Raji (cell line): ENCODE measurements at regions not wholly inside any gene's neighbourhood (a gene's known extent, or its start where the extent isn't known, plus 50 kb on each side); places are given as distances from the start of the nearest gene placed in this dataset.

Experiments used
- POLR2A ChIP-seq: IDR thresholded peaks from 2 replicates; pipeline ENCODE4 v1.6.1; 2011; ENCODE audit warnings: low read depth, low read length, control low read depth; ENCODE audit not compliant: insufficient read depth

DNA sequence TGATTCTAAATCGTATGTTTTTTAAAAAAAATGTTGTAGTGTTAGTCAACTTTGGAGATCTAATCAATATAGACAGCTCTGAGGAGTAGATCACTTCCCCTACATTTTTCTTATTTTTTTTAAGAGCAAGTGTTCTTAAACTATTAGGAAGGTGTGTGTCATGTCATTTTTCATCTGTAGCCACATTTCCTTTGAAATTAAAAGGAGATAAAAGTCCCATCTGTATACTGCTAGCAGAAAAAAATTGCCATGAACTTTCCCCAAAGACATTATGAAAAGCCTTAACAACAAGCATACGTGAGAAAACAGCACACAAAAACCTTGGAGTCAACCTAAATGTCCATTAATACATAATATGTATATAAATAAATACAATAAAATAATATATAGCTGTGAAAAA lies 286.6 kb downstream of the ETS1 start:
- no peak for TF ChIP-seq POLR2A

DNA sequence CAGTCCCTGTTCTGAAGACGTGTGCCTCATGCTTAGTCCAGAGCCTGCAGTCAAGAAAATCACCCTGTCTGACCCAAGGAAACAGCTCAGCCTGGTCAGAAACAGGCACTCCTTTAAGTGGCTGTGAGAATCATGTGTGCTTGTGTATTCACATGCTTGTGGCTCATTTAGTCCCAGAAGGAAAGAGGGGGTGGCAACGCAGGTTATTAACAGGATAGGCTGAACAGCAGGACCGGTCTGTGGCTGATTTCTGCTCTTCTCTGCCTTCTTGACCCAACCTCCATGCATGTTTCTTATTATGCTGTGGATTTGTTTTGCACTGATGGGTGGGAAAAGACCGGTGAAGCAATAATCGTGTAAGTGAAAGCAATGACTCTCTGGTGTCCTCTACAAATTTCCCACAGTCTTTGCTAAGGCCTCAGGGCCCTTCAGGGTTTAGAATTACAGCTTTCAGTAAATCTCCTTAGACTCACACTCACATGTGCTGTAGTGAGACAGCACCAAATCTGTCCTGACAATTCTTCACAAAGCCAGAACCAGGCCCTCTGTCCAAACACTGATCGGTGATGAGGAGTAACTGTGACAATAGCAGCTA lies 288.1 kb downstream of the ETS1 start:
- peak; percentile 68 for TF ChIP-seq POLR2A

DNA sequence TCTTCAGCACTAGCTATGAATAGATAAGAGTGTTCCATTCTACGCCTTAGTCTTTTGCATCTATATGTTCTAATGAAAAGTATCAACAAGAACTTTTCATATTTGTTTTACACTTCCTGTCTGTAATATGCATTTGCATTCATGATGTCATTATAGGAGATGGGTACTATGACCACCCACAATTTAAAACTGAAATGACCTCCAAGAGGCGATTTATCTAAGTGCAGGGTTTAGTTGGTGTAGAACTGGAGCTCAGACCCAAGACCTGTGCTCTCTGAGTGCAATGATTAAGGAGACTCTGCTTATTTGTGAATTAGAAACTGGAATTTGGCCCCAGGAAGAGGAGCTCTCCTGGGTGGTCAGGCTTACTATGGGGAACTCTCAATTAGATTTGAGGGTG lies 289.1 kb downstream of the ETS1 start:
- TF ChIP-seq POLR2A = no peak; the same call in 1 of the 2 replicates

DNA sequence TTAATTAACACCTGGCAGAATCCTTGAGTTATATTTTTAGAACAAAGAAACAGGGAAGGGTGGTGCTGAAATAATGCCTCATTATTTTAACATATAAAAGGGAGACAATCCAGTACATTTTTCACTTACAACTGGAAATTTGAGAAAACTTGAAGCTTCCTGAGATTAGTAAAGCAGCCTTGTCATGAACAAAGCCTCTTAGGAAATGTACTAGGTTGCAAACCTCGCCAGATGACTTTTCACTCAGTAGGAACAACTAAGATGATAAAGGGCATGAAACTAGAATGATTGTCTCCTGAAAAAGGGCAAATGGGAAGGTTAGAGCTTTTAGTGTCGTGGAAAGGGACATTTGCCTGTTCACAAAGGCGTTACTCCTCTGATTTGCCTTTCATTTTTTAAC lies 289.6 kb downstream of the ETS1 start:
- TF ChIP-seq POLR2A = no peak

DNA sequence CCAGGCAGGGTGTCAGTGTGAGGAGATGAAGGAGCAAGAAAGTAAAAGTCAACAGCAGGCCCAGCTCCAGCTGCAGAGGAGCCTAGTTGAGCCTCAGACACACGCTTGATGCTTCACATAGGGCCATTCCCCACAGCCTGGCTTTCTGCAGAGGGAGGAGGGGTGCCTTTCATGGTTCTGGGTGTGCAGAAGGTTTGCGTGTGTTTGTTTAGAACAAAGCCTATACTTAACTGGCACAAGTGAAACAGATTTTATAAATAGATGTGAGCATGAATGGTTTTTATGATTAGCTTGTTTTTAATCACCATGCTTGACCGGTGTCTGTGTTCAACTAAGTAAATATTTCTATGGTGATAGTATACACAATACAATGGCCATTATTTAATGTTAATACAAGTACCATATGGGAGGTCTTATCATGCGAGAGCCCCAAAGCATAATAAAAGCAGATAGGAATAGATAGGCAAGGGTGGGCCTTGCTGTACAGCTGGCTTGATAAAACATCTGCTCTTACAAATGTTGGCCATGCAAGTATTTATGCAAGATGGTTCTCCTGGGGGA lies 290.2 kb downstream of the ETS1 start:
- TF ChIP-seq POLR2A = 0 out of 2 replicates have a peak, but pooled peaks have one; percentile 27

DNA sequence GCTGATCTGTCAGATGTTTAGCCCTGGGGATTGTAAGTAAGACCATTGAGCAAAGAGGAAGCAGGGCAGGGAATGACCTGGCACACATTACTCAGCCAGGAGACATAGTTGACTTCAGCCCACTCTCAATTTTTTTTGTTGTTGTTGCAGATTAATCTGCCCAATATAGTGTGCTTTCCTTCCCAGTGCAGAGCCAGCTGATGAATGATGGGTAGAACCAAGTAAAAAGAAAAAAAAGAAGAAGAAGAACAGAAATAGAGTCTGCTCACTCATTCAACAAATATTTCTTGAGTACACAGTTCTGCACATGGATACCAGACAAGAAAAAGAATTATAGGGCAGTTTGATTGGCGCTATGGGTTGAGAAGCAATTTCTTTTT lies 292.7 kb downstream of the ETS1 start:
- no peak for TF ChIP-seq POLR2A

DNA sequence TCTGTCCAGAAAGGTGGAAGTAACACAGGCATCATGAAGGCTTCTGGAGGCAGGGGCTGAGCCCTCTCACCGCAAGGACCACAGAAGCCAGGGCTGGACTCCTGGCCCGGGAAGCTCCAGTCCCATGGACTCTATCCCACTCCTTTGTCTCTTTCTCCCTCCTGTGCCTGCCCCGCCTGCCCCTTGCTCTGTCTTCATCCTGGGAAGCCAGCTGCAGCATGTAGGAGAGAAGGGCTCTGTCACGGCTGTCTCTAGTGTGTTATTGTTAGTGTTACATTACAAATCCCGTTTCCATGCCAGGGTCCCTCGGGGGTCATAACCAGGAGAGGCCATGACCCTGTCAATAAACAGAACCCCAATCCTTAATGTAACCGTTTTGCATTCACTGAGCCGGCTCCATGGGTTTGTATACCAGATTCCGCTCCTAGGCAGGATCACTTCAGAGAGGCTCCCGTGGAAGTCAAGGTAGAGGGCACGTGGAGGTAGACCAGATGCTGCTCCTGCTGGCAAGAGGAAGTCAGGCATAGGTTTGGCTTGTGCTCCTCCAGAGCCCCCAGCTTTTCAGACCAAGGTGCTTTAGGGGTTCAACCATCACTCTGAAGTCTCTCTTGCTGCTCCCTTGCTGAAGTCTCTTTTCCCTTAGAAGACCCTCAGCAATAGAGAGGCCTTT lies 293.2 kb downstream of the ETS1 start:
- no peak for TF ChIP-seq POLR2A

DNA sequence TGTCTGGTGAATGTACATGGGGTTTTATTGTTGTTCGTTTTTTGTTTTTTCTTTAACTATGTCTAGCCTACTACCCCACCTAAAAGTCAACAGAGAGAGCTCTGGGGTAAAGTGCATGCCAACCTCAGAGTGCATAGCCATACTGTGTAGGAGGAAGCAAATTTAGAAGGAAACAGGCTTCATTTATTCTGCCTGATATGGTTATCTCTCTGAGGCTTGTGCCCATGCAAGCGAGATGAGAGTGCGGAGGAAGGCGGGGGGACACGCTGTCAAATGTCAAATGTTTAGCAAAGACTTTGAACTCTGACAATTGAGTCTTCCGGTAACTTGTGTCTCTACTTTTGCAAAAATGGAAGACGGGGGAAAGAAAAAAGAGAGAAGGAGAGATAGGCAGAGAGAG lies 295.5 kb downstream of the ETS1 start:
- peak; percentile 35; the same call in 1 of the 2 replicates for TF ChIP-seq POLR2A

DNA sequence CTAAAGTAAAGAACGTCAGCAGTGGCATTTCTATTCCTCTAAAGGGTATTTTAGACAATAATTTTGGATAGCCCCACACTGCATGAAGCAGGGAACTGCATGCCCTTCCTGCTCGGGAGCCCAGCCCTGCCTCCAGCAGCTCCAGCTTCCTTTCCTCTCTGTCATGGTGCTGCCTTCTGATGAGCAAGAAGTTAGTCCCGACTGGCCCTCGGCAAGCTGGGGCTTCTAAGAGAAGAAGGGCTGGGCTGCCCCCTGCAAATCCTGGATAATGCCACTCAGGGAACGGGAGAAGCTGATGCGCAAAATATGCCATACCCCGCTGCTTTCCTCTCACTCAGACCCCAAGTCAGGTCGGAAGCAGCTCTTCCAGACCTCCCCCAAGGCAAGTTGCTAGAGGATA lies 296.4 kb downstream of the ETS1 start:
- TF ChIP-seq POLR2A = peak; percentile 6; the same call in 1 of the 2 replicates

DNA sequence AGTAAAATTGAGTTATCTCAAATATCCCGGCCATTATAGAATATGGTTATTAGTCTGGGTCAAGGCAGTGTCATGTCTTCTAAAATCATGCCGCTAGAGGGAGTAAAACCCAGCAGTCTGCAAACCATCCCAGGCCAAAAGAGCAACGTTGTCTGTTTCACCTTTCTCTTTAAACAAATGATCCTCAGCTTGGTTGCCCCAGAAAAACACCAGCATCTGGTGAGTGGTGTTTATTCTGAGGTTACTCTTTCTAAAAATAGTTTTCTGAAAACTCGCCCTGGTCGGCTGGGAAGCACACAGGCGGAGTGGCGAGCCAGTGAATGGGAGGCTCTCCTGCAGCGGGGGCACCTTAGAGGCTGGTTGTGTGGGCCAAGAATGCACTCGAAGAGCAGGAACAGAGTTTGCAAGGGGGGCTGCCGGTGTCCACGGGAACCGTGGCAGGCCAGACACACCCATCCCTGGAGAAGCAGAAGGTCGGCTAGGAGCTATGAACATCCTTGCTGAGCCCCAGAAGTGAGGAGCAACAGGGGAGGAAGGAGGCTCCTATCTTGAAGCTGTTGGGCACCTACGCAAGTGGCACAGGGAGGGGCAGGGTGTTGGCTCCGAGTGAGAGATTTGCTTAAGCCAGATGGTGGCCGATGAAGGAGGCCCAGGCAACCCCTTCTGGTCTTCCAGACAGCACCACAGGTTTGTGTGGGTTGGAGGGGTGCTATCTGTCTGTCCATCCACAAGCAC lies 297.1 kb downstream of the ETS1 start:
- TF ChIP-seq POLR2A = peak; percentile 76

DNA sequence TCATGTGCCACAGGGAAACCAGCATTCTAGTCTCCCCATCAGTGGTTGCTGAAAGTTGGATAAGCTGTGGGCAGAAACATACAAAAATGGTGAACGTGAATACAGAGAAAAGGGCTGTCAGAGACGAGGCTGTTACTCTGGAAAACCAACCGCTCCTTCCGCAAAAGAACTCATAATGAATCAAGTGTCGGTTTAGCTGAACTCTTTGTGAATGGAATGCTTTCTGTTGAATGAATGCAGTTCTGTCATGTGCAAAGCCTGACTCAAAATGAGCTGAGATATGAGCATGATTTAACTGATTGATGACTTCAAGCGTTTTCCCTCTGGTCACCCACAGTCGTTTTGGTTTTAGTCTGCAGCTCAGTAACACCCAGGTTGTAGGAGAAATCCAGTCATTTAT lies 298.3 kb downstream of the ETS1 start:
- no peak for TF ChIP-seq POLR2A

DNA sequence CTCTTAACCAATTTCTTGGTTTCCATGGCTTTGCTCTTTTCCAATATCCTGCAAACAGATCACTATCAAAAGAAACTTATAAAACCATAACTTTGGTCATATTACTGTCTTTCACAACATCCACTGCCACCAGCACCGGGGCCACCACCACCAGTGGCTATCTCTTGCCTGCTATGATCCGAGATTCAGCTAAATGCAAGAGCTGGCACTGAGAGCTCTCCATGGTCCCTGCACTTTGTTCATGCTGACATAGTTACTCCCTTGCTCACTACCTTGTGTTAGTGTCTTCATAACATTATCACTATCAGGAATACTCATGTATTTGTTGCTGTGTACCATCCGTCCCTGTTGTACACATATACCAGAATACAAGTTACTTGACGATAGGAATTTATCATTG lies 299.0 kb downstream of the ETS1 start:
- TF ChIP-seq POLR2A = no peak

DNA sequence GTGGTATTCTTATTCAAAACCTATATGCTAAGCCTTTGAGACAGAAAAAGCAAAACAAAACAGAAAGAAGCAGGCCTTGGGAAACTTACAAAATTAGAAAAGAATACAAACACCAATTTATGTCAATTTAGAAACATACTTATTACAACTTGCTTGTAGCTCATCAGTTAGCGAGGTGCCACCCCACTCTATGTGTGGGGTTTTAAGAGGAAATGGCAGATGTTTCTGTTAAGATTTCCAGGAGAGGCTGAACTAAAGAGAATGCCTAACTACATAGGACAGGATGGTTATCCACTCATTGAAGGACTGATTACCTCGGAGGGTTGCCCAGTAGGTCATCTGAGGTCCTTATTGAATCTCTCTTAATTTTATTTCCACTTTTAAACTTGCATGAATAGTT lies 302.0 kb downstream of the ETS1 start:
- no peak for TF ChIP-seq POLR2A

DNA sequence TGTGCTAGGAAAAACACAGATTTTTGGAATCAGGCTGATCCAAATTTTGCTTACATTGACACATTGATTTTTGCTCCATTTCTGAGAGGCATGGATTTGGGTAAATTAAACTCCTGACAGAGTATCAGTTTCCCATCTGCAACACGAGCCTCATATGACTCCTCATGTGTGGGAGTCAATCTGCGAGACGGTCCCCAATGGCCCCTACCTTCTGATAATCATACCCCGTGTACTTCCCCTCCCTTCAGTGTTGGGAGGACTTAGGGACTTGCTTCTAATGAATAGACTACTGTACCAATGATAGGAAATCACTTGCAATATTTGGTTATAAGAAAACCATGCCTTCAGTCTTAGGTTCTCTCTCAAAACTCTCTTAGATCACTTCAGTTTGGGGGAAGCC lies 302.7 kb downstream of the ETS1 start:
- no peak for TF ChIP-seq POLR2A

DNA sequence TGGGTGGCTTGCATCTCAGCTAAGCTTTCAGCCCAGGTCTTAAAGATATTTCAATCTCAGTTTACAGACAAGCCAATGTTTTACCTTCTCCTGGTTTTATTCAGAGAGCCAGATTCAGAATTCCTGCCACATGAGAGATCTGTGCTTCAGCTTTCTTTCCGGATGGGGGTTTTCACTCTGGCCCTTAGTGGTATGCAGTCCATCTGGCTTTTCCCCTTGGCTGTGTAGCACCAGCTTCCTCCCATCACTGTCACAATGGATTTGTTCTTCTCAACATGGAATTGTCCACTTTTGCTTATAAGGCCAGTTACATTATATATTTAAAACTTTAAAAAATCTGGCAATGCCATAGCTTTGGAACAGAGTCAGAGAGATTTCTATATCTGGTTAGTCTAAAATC lies 303.9 kb downstream of the ETS1 start:
- TF ChIP-seq POLR2A = no peak

DNA sequence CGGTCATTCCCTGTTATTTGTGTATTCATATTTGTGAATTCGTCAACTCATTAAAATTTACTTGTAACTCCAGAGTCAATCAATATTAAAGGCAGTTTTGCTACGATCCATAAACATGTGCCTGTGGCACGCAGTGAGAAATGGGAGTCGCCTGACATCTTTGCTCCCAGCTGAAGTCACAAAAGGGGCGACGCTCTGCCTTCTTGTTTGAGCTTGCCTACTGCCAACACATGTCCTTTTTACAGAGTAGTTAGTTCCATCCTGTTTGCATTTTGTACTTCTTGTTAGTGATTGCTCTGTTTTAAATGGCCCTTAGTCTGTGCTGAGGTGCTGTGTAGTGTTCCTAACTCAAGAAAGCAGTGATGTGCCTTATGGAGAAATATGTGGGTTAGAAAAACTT lies 305.3 kb downstream of the ETS1 start:
- no peak for TF ChIP-seq POLR2A
